ENCODE measurements at regions not wholly inside any gene's neighbourhood (a gene's known extent, or its start where the extent isn't known, plus 50 kb on each side); places are given as distances from the start of the nearest gene placed in this dataset.

DNA sequence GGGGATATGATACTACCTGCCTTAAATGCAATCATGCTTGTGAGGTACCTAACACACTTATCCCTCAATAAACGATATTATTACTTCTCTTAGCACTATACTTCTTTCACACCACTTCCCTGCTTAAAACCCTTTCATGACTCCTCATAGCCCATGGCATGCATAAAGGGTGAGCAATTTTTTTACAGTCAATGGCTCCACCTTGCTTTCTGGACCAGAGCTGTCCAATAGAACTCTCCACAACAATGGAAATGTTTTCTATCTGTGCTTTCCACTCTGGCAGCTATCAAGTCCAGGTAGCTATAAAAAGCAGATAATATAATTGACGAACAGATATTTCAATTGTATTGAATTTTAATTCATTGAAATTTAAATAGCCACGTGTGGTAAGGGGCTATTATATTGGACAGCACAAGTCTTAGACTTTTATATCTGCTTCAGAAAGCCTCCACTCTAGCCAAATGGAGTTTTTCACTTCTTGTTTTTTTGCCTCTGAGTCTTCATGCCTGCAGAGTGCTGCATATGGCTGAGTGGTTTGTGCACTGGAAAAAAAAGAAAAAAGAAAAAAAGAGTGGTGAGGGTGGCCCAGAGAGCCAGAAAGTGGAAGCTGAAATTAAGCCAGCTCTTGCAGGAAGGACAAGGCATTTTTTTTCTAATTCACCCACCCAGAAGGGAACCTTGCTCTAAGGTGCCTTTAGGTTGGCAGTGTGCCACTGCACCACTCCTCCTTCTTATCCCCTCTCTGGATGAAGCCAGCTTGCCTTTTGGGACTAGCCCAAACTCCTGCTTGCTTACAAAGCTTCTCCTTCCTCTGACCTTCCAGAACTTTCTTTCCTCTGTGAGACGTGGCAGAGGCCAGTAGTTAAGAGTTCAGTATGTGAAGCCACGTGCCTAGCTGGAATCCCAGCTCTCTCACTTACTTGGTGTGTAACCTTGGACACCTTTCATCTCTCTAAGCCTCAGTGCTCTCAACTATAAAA is 239.0 kb upstream of the LRTM1 start:
- Histone ChIP-seq H4K91ac (ENCODE audit: low read depth, low read length) (peak overlapping the region; percentile 11), H3K9ac (ENCODE audit: low read length) (no peak overlapping the region), H2BK120ac (ENCODE audit: insufficient read depth, low read length, poor library complexity) (peak overlapping the region; percentile 12)

DNA sequence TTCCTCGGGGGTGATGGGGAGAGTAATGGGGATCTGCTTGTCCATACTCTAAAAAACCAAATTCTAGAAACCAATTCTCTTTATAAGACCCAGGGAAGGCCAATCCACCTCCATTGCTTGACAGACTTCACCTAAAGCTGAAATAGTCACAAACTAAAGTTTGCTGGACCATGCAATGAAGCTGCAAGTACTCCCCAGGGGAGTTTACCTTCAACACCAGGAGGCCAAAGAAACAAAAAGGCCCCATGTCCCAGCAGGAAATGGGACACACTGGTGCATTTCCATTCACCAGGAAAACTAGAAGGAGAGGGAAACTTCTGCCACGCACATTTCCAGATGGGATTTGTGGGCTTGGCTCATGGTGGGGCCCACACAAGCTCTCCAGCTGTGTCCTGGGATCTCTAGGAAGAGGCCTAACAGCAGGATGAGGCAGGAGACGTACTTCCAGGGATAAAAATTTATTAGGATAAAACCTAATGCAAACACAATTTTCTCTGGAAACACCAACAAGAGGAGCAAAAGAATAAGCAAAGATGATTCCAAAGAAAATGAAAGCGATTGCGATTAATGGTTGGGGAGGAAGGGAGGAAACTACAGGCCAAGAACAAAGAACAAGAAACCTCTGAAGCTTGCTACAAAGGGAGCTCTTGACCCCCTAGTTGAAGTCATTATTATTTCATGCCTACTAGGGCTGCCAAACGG is 238.0 kb upstream of the LRTM1 start:
- Histone ChIP-seq H3K4me2 (ENCODE audit: low read length) (no peak overlapping the region), H3K4me3 (ENCODE audit: low read depth, low read length) (no peak overlapping the region), H3K36me3 (ENCODE audit: control insufficient read depth in 1 of 2, insufficient read depth in 2 of 2, low read length in 2 of 2) (no peaks in the 10 kb centered on the region), H3K79me2 (ENCODE audit: control insufficient read depth, insufficient read depth, low read length, poor library complexity) (peaks cover 2% of the 10 kb centered on the region), H2BK5ac (ENCODE audit: low read depth, low read length, poor library complexity) (no peak overlapping the region), H4K91ac (ENCODE audit: low read depth, low read length) (no peak overlapping the region), H2BK12ac (ENCODE audit: low read length) (peak overlapping the region; percentile 89), H3K9ac (ENCODE audit: low read length) (no peak overlapping the region), H3K27ac (ENCODE audit: low read depth, low read length) (no peak overlapping the region), H3K79me1 (ENCODE audit: low read length) (peaks cover 18% of the 10 kb centered on the region), H3K23ac (ENCODE audit: low read length) (no peak overlapping the region), H3K4ac (ENCODE audit: low read depth, low read length) (no peak overlapping the region), H3K27me3 (ENCODE audit: insufficient read depth, low read length) (no peaks in the 10 kb centered on the region), H2BK120ac (ENCODE audit: insufficient read depth, low read length, poor library complexity) (peak overlapping the region; percentile 7), H4K12ac (ENCODE audit: low read depth, low read length) (no peak overlapping the region), H3K4me1 (ENCODE audit: control insufficient read depth in 1 of 2, insufficient read depth in 2 of 2, low read length in 2 of 2) (peaks cover 10 to 17% of the 10 kb centered on the region in 2 experiments), H3K18ac (ENCODE audit: low read length) (no peak overlapping the region), H2AFZ (ENCODE audit: insufficient read depth, low read length, poor library complexity) (no peak overlapping the region), H2AK5ac (ENCODE audit: low read length) (peak overlapping the region; percentile 76), H3K9me3 (ENCODE audit: insufficient read depth, low read depth, low read length) (no peaks in the 10 kb centered on the region), H3K14ac (ENCODE audit: low read length) (no peak overlapping the region), H4K8ac (ENCODE audit: low read depth, low read length) (no peak overlapping the region)
- DNase-seq, result no peak
- no CpG with 5 or more reads among the region's 6 CpGs for WGBS (ENCODE audit: extremely low coverage, insufficient coverage, insufficient read length)

More for the DNA sequence above, 239.0 kb upstream of the LRTM1 start:
- H4K12ac ChIP-seq (ENCODE audit: low read depth, low read length), result no peak overlapping the region
- no peak overlapping the region for H2BK5ac ChIP-seq (ENCODE audit: low read depth, low read length, poor library complexity)
- DNase-seq, result no peak
- no peak overlapping the region for H4K8ac ChIP-seq (ENCODE audit: low read depth, low read length)
- H3K4me3 ChIP-seq (ENCODE audit: low read depth, low read length), result no peak overlapping the region
- peaks cover 1% of the 10 kb centered on the region for H3K9me3 ChIP-seq (ENCODE audit: insufficient read depth, low read depth, low read length)
- no peaks in the 10 kb centered on the region for H3K36me3 ChIP-seq (ENCODE audit: control insufficient read depth in 1 of 2, insufficient read depth in 2 of 2, low read length in 2 of 2)
- no peak overlapping the region for H3K4me2 ChIP-seq (ENCODE audit: low read length)
- H2AFZ ChIP-seq (ENCODE audit: insufficient read depth, low read length, poor library complexity), result no peak overlapping the region
- H3K14ac ChIP-seq (ENCODE audit: low read length), result no peak overlapping the region
- peaks cover 16% of the 10 kb centered on the region for H3K79me1 ChIP-seq (ENCODE audit: low read length)
- H2BK12ac ChIP-seq (ENCODE audit: low read length), result peak overlapping the region; percentile 30
- H3K4me1 ChIP-seq (ENCODE audit: control insufficient read depth in 1 of 2, insufficient read depth in 2 of 2, low read length in 2 of 2), result peaks cover 11 to 13% of the 10 kb centered on the region in 2 experiments
- no peaks in the 10 kb centered on the region for H3K79me2 ChIP-seq (ENCODE audit: control insufficient read depth, insufficient read depth, low read length, poor library complexity)
- no peak overlapping the region for H3K27ac ChIP-seq (ENCODE audit: low read depth, low read length)
- peak overlapping the region; percentile 71 for H3K18ac ChIP-seq (ENCODE audit: low read length)
- H3K27me3 ChIP-seq (ENCODE audit: insufficient read depth, low read length), result no peaks in the 10 kb centered on the region
- H3K23ac ChIP-seq (ENCODE audit: low read length), result no peak overlapping the region
- no peak overlapping the region for H3K4ac ChIP-seq (ENCODE audit: low read depth, low read length)
- 100% methylated on average over 1 of the region's 5 CpGs for whole genome bisulfite sequencing (ENCODE audit: extremely low coverage, insufficient coverage, insufficient read length)
- H2AK5ac ChIP-seq (ENCODE audit: low read length), result peak overlapping the region; percentile 11

DNA sequence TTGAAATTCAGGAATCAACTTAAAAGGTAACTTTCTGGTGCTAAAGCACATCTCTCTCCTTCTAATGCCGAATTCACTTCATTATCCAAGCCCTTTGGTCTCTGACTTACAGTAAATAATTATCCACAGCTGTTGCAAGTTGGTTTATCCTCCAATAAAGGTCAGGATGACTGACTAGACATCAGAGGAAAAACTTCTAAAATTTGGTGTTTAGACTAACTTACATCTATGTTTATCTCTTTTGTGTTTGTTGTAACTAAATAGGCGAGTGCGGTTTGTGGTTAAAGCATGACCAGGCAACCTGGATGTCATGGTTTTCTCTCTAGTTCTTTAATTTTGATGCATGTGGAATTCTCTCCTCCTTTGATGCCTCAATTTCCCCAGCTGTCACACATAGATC is 237.4 kb upstream of the LRTM1 start:
- no peak overlapping the region for H4K8ac ChIP-seq (ENCODE audit: low read depth, low read length)
- H3K4me3 ChIP-seq (ENCODE audit: low read depth, low read length), result no peak overlapping the region
- no peak overlapping the region for H2BK5ac ChIP-seq (ENCODE audit: low read depth, low read length, poor library complexity)

DNA sequence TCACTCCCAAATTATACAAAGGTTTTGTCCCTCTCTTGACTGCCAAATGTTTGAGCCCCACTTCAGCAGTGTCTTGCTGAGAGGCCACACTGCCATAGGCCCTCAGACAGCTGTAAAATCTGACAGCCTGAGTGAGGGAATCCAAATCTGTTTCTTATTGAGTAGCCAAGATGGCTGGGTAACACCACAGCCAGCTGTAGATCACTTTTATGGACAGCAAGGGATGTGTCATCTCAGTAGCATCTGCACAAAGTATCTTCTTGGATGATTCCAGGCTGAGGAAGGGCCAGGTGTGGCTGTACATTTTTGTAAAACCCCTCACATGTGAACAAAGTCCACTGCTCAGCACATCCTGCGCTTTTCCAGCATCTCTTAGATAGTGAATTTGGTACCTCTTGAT is 237.0 kb upstream of the LRTM1 start:
- Histone ChIP-seq H3K18ac (ENCODE audit: low read length) (no peak overlapping the region), H3K9me3 (ENCODE audit: insufficient read depth, low read depth, low read length) (no peaks in the 10 kb centered on the region), H3K14ac (ENCODE audit: low read length) (no peak overlapping the region), H2BK5ac (ENCODE audit: low read depth, low read length, poor library complexity) (no peak overlapping the region), H3K4me2 (ENCODE audit: low read length) (no peak overlapping the region), H3K27me3 (ENCODE audit: insufficient read depth, low read length) (no peaks in the 10 kb centered on the region), H2BK120ac (ENCODE audit: insufficient read depth, low read length, poor library complexity) (no peak overlapping the region), H4K91ac (ENCODE audit: low read depth, low read length) (peak overlapping the region; percentile 3), H3K9ac (ENCODE audit: low read length) (no peak overlapping the region), H3K4me3 (ENCODE audit: low read depth, low read length) (no peak overlapping the region), H3K4me1 (ENCODE audit: control insufficient read depth in 1 of 2, insufficient read depth in 2 of 2, low read length in 2 of 2) (peaks cover 10 to 18% of the 10 kb centered on the region in 2 experiments), H3K23ac (ENCODE audit: low read length) (no peak overlapping the region), H3K4ac (ENCODE audit: low read depth, low read length) (no peak overlapping the region), H3K79me1 (ENCODE audit: low read length) (peaks cover 18% of the 10 kb centered on the region), H3K27ac (ENCODE audit: low read depth, low read length) (no peak overlapping the region), H3K36me3 (ENCODE audit: control insufficient read depth in 1 of 2, insufficient read depth in 2 of 2, low read length in 2 of 2) (no peaks in the 10 kb centered on the region), H2AFZ (ENCODE audit: insufficient read depth, low read length, poor library complexity) (no peak overlapping the region), H4K8ac (ENCODE audit: low read depth, low read length) (no peak overlapping the region), H3K79me2 (ENCODE audit: control insufficient read depth, insufficient read depth, low read length, poor library complexity) (peaks cover 2% of the 10 kb centered on the region), H2AK5ac (ENCODE audit: low read length) (no peak overlapping the region), H2BK12ac (ENCODE audit: low read length) (peak overlapping the region; percentile 57), H4K12ac (ENCODE audit: low read depth, low read length) (no peak overlapping the region)
- no peak for DNase-seq
- WGBS (ENCODE audit: extremely low coverage, insufficient coverage, insufficient read length), result no CpG with 5 or more reads among the region's 1 CpG

More for the DNA sequence above, 237.4 kb upstream of the LRTM1 start:
- H2AK5ac ChIP-seq (ENCODE audit: low read length), result no peak overlapping the region
- no peak overlapping the region for H3K4ac ChIP-seq (ENCODE audit: low read depth, low read length)
- H3K27ac ChIP-seq (ENCODE audit: low read depth, low read length), result no peak overlapping the region
- no peaks in the 10 kb centered on the region for H3K27me3 ChIP-seq (ENCODE audit: insufficient read depth, low read length)
- no peak overlapping the region for H4K91ac ChIP-seq (ENCODE audit: low read depth, low read length)
- no peak overlapping the region for H3K14ac ChIP-seq (ENCODE audit: low read length)
- no peak overlapping the region for H2BK120ac ChIP-seq (ENCODE audit: insufficient read depth, low read length, poor library complexity)
- H3K79me1 ChIP-seq (ENCODE audit: low read length), result peaks cover 18% of the 10 kb centered on the region
- no peak overlapping the region for H2AFZ ChIP-seq (ENCODE audit: insufficient read depth, low read length, poor library complexity)
- H2BK12ac ChIP-seq (ENCODE audit: low read length), result no peak overlapping the region
- no peaks in the 10 kb centered on the region for H3K9me3 ChIP-seq (ENCODE audit: insufficient read depth, low read depth, low read length)
- H3K23ac ChIP-seq (ENCODE audit: low read length), result no peak overlapping the region
- H3K18ac ChIP-seq (ENCODE audit: low read length), result no peak overlapping the region
- H3K79me2 ChIP-seq (ENCODE audit: control insufficient read depth, insufficient read depth, low read length, poor library complexity), result peaks cover 2% of the 10 kb centered on the region
- no CpG with 5 or more reads among the region's 3 CpGs for WGBS (ENCODE audit: extremely low coverage, insufficient coverage, insufficient read length)
- no peak for DNase-seq
- H3K4me2 ChIP-seq (ENCODE audit: low read length), result no peak overlapping the region
- H3K9ac ChIP-seq (ENCODE audit: low read length), result no peak overlapping the region
- H4K12ac ChIP-seq (ENCODE audit: low read depth, low read length), result no peak overlapping the region
- H3K4me1 ChIP-seq (ENCODE audit: control insufficient read depth in 1 of 2, insufficient read depth in 2 of 2, low read length in 2 of 2), result peaks cover 10 to 18% of the 10 kb centered on the region in 2 experiments
- H3K36me3 ChIP-seq (ENCODE audit: control insufficient read depth in 1 of 2, insufficient read depth in 2 of 2, low read length in 2 of 2), result no peaks in the 10 kb centered on the region
